GM19351 (cell line): ENCODE measurements at regions not wholly inside any gene's neighbourhood (a gene's known extent, or its start where the extent isn't known, plus 50 kb on each side); places are given as distances from the start of the nearest gene placed in this dataset.

Experiments
- ATAC-seq: cut with Tn5 transposase; IDR thresholded peaks from one replicate; pipeline ENCODE4 v1.9.1; 2021; ENCODE audit warnings: mild to moderate bottlenecking, moderate library complexity; ENCODE audit not compliant: unreplicated experiment

GRCh38 chr11:130609121-130610035, 160.9 kb downstream of the ADAMTS15 start:
- ATAC-seq = no peak

- ATAC-seq = no peak
Observed at GRCh38 chr11:130611791-130612251, 163.4 kb downstream of the ADAMTS15 start.

- no peak for ATAC-seq
Observed at GRCh38 chr11:130612291-130612851, 163.9 kb downstream of the ADAMTS15 start.

- ATAC-seq = no peak
Observed at GRCh38 chr11:130613396-130613795, 165.0 kb downstream of the ADAMTS15 start.

GRCh38 chr11:130614591-130614990, 166.1 kb downstream of the ADAMTS15 start:
- no peak for ATAC-seq

GRCh38 chr11:130615561-130615960, 167.1 kb downstream of the ADAMTS15 start:
- no peak for ATAC-seq

- ATAC-seq = no peak
Observed at GRCh38 chr11:130616573-130616972, 168.1 kb downstream of the ADAMTS15 start.

- ATAC-seq = no peak
Observed at GRCh38 chr11:130617001-130617400, 168.6 kb downstream of the ADAMTS15 start.

GRCh38 chr11:130620548-130620947, 172.1 kb downstream of the ADAMTS15 start:
- ATAC-seq = no peak

- no peak for ATAC-seq
Observed at GRCh38 chr11:130622141-130622542, 173.7 kb downstream of the ADAMTS15 start.

- no peak for ATAC-seq
Observed at GRCh38 chr11:130623670-130624668, 175.5 kb downstream of the ADAMTS15 start.

GRCh38 chr11:130624971-130625544, 176.6 kb downstream of the ADAMTS15 start:
- ATAC-seq = no peak

GRCh38 chr11:130625578-130626306, 177.3 kb downstream of the ADAMTS15 start:
- no peak for ATAC-seq

- ATAC-seq = no peak
Observed at GRCh38 chr11:130629039-130629438, 180.6 kb downstream of the ADAMTS15 start.

- ATAC-seq = no peak
Observed at GRCh38 chr11:130631119-130631518, 182.7 kb downstream of the ADAMTS15 start.

GRCh38 chr11:130633466-130633865, 185.0 kb downstream of the ADAMTS15 start:
- no peak for ATAC-seq

- no peak for ATAC-seq
Observed at GRCh38 chr11:130634186-130634585, 185.7 kb downstream of the ADAMTS15 start.

GRCh38 chr11:130634961-130635473, 186.6 kb downstream of the ADAMTS15 start:
- ATAC-seq = no peak

- ATAC-seq = no peak
Observed at GRCh38 chr11:130635937-130636630, 187.6 kb downstream of the ADAMTS15 start.
